ENCODE measurements at regions not wholly inside any gene's neighbourhood (a gene's known extent, or its start where the extent isn't known, plus 50 kb on each side); places are given as distances from the start of the nearest gene placed in this dataset.

GRCh38 chr4:149113804-149114430 lies 671.7 kb upstream of the NR3C2 start:
- no peak for TF ChIP-seq POLR2AphosphoS5 (IDR thresholded peaks at IDR 0.05; ENCODE audit: low read depth, low read length)
- TF ChIP-seq POU2F2 (IDR thresholded peaks at IDR 0.05; ENCODE audit: low read depth, low read length) = no peak
- no peak for TF ChIP-seq PAX5 (IDR thresholded peaks at IDR 0.05; ENCODE audit: insufficient read depth, low read length, severe bottlenecking)
- TF ChIP-seq TAF1 (IDR thresholded peaks at IDR 0.05; ENCODE audit: low read depth, low read length) = no peak
- no peak for FAIRE-seq

GRCh38 chr4:149112109-149112508 lies 669.9 kb upstream of the NR3C2 start:
- no peak for TF ChIP-seq TAF1 (IDR thresholded peaks at IDR 0.05; ENCODE audit: low read depth, low read length)
- TF ChIP-seq POU2F2 (IDR thresholded peaks at IDR 0.05; ENCODE audit: low read depth, low read length) = no peak
- FAIRE-seq (no peak), DNase-seq (ENCODE audit: insufficient read length, low spot score) (no peak)

More at GRCh38 chr4:149113804-149114430, 671.7 kb upstream of the NR3C2 start:
- DNase-seq (ENCODE audit: insufficient read length, low spot score) = no peak

GRCh38 chr4:149110481-149110880 lies 668.3 kb upstream of the NR3C2 start:
- no peak for DNase-seq (ENCODE audit: insufficient read length, low spot score)
- TF ChIP-seq POU2F2 (IDR thresholded peaks at IDR 0.05; ENCODE audit: low read depth, low read length) (no peak), PAX5 (IDR thresholded peaks at IDR 0.05; ENCODE audit: insufficient read depth, low read length, severe bottlenecking) (no peak), POLR2A (IDR thresholded peaks at IDR 0.05; ENCODE audit: low read depth, low read length) (no peak), TAF1 (IDR thresholded peaks at IDR 0.05; ENCODE audit: low read depth, low read length) (no peak), SPI1 (IDR thresholded peaks at IDR 0.05; ENCODE audit: low read depth, low read length) (no peak), POLR2AphosphoS5 (IDR thresholded peaks at IDR 0.05; ENCODE audit: low read depth, low read length) (no peak)
- no peak for FAIRE-seq

GRCh38 chr4:149108626-149109025 lies 666.4 kb upstream of the NR3C2 start:
- FAIRE-seq (no peak), DNase-seq (ENCODE audit: insufficient read length, low spot score) (no peak)
- TF ChIP-seq SPI1 (IDR thresholded peaks at IDR 0.05; ENCODE audit: low read depth, low read length) (no peak), POU2F2 (IDR thresholded peaks at IDR 0.05; ENCODE audit: low read depth, low read length) (no peak), TAF1 (IDR thresholded peaks at IDR 0.05; ENCODE audit: low read depth, low read length) (no peak), POLR2AphosphoS5 (IDR thresholded peaks at IDR 0.05; ENCODE audit: low read depth, low read length) (no peak), POLR2A (IDR thresholded peaks at IDR 0.05; ENCODE audit: low read depth, low read length) (no peak)

- FAIRE-seq (no peak), DNase-seq (ENCODE audit: insufficient read length, low spot score) (no peak)
- TF ChIP-seq PAX5 (IDR thresholded peaks at IDR 0.05; ENCODE audit: insufficient read depth, low read length, severe bottlenecking) = no peak
- no peak for TF ChIP-seq POLR2A (IDR thresholded peaks at IDR 0.05; ENCODE audit: low read depth, low read length)
- no peak for TF ChIP-seq TAF1 (IDR thresholded peaks at IDR 0.05; ENCODE audit: low read depth, low read length)
- TF ChIP-seq SPI1 (IDR thresholded peaks at IDR 0.05; ENCODE audit: low read depth, low read length) = no peak
- no peak for TF ChIP-seq POLR2AphosphoS5 (IDR thresholded peaks at IDR 0.05; ENCODE audit: low read depth, low read length)
- no peak for TF ChIP-seq POU2F2 (IDR thresholded peaks at IDR 0.05; ENCODE audit: low read depth, low read length)
Observed at GRCh38 chr4:149102765-149103164, 660.6 kb upstream of the NR3C2 start.

GRCh38 chr4:149101649-149102048 lies 659.4 kb upstream of the NR3C2 start:
- TF ChIP-seq POLR2AphosphoS5 (IDR thresholded peaks at IDR 0.05; ENCODE audit: low read depth, low read length) = no peak
- no peak for TF ChIP-seq SPI1 (IDR thresholded peaks at IDR 0.05; ENCODE audit: low read depth, low read length)
- no peak for TF ChIP-seq PAX5 (IDR thresholded peaks at IDR 0.05; ENCODE audit: insufficient read depth, low read length, severe bottlenecking)
- TF ChIP-seq TAF1 (IDR thresholded peaks at IDR 0.05; ENCODE audit: low read depth, low read length) = no peak
- no peak for TF ChIP-seq POU2F2 (IDR thresholded peaks at IDR 0.05; ENCODE audit: low read depth, low read length)
- no peak for TF ChIP-seq POLR2A (IDR thresholded peaks at IDR 0.05; ENCODE audit: low read depth, low read length)
- no peak for DNase-seq (ENCODE audit: insufficient read length, low spot score)
- FAIRE-seq = no peak

GRCh38 chr4:149095811-149096210 lies 653.6 kb upstream of the NR3C2 start:
- DNase-seq (ENCODE audit: insufficient read length, low spot score) (no peak), FAIRE-seq (no peak)
- TF ChIP-seq POU2F2 (IDR thresholded peaks at IDR 0.05; ENCODE audit: low read depth, low read length) (no peak), SPI1 (IDR thresholded peaks at IDR 0.05; ENCODE audit: low read depth, low read length) (no peak), TAF1 (IDR thresholded peaks at IDR 0.05; ENCODE audit: low read depth, low read length) (no peak), POLR2AphosphoS5 (IDR thresholded peaks at IDR 0.05; ENCODE audit: low read depth, low read length) (no peak), PAX5 (IDR thresholded peaks at IDR 0.05; ENCODE audit: insufficient read depth, low read length, severe bottlenecking) (no peak), POLR2A (IDR thresholded peaks at IDR 0.05; ENCODE audit: low read depth, low read length) (no peak)

GRCh38 chr4:149095001-149095400 lies 652.8 kb upstream of the NR3C2 start:
- DNase-seq (ENCODE audit: insufficient read length, low spot score) = no peak
- no peak for TF ChIP-seq POLR2AphosphoS5 (IDR thresholded peaks at IDR 0.05; ENCODE audit: low read depth, low read length)
- TF ChIP-seq TAF1 (IDR thresholded peaks at IDR 0.05; ENCODE audit: low read depth, low read length) = no peak
- no peak for TF ChIP-seq SPI1 (IDR thresholded peaks at IDR 0.05; ENCODE audit: low read depth, low read length)
- TF ChIP-seq POLR2A (IDR thresholded peaks at IDR 0.05; ENCODE audit: low read depth, low read length) = no peak
- TF ChIP-seq PAX5 (IDR thresholded peaks at IDR 0.05; ENCODE audit: insufficient read depth, low read length, severe bottlenecking) = no peak
- no peak for TF ChIP-seq POU2F2 (IDR thresholded peaks at IDR 0.05; ENCODE audit: low read depth, low read length)
- no peak for FAIRE-seq

- no peak for TF ChIP-seq POLR2A (IDR thresholded peaks at IDR 0.05; ENCODE audit: low read depth, low read length)
- no peak for TF ChIP-seq POLR2AphosphoS5 (IDR thresholded peaks at IDR 0.05; ENCODE audit: low read depth, low read length)
- TF ChIP-seq TAF1 (IDR thresholded peaks at IDR 0.05; ENCODE audit: low read depth, low read length) = no peak
- TF ChIP-seq SPI1 (IDR thresholded peaks at IDR 0.05; ENCODE audit: low read depth, low read length) = no peak
- TF ChIP-seq POU2F2 (IDR thresholded peaks at IDR 0.05; ENCODE audit: low read depth, low read length) = no peak
- TF ChIP-seq PAX5 (IDR thresholded peaks at IDR 0.05; ENCODE audit: insufficient read depth, low read length, severe bottlenecking) = no peak
- no peak for FAIRE-seq
- DNase-seq (ENCODE audit: insufficient read length, low spot score) = no peak
Observed at GRCh38 chr4:149084144-149084543, 641.9 kb upstream of the NR3C2 start.

- FAIRE-seq (no peak), DNase-seq (ENCODE audit: insufficient read length, low spot score) (no peak)
- TF ChIP-seq POU2F2 (IDR thresholded peaks at IDR 0.05; ENCODE audit: low read depth, low read length) = no peak
- TF ChIP-seq POLR2AphosphoS5 (IDR thresholded peaks at IDR 0.05; ENCODE audit: low read depth, low read length) = no peak
- TF ChIP-seq PAX5 (IDR thresholded peaks at IDR 0.05; ENCODE audit: insufficient read depth, low read length, severe bottlenecking) = no peak
- TF ChIP-seq TAF1 (IDR thresholded peaks at IDR 0.05; ENCODE audit: low read depth, low read length) = no peak
- TF ChIP-seq SPI1 (IDR thresholded peaks at IDR 0.05; ENCODE audit: low read depth, low read length) = no peak
- TF ChIP-seq POLR2A (IDR thresholded peaks at IDR 0.05; ENCODE audit: low read depth, low read length) = no peak
Observed at GRCh38 chr4:149077181-149077580, 635.0 kb upstream of the NR3C2 start.
